Endodermal cell (in vitro differentiated cells): ENCODE measurements at regions not wholly inside any gene's neighbourhood (a gene's known extent, or its start where the extent isn't known, plus 50 kb on each side); places are given as distances from the start of the nearest gene placed in this dataset.

ENCODE experiments used
- DNase-seq: peaks from one replicate; pipeline ENCODE4 v3.0.0-alpha.2; 2017
- H3K27ac ChIP-seq: 2 replicates; pipeline ENCODE4 v1.5.1; 2013; ENCODE audit warnings: mild to moderate bottlenecking, low read depth, low read length, moderate library complexity
- H3K27me3 ChIP-seq: 2 replicates; pipeline ENCODE4 v1.6.1; 2013; ENCODE audit warnings: mild to moderate bottlenecking, low read length, moderate library complexity; ENCODE audit not compliant: insufficient read depth, control insufficient read depth, poor library complexity, severe bottlenecking
- H3K36me3 ChIP-seq: 2 replicates; pipeline ENCODE4 v1.7.0; 2013; ENCODE audit warnings: mild to moderate bottlenecking, low read length, moderate library complexity; ENCODE audit not compliant: control insufficient read depth, insufficient read depth
- H3K4me1 ChIP-seq: one replicate; pipeline ENCODE4 v1.7.0; 2013; ENCODE audit warnings: low read length; ENCODE audit not compliant: control insufficient read depth, insufficient read depth
- H3K4me3 ChIP-seq: 2 replicates; pipeline ENCODE4 v1.5.1; 2013; ENCODE audit warnings: mild to moderate bottlenecking, low read length, moderate library complexity
- H3K9ac ChIP-seq: 2 replicates; pipeline ENCODE4 v1.6.1; 2013; ENCODE audit warnings: mild to moderate bottlenecking, low read length, moderate library complexity; ENCODE audit not compliant: poor library complexity, severe bottlenecking; ENCODE audit errors: extremely low read depth
- H3K9me3 ChIP-seq: 2 replicates; pipeline ENCODE4 v1.6.1; 2013; ENCODE audit warnings: mild to moderate bottlenecking, low read length, moderate library complexity; ENCODE audit not compliant: control insufficient read depth
- H3K27ac Mint-ChIP-seq: 2 replicates; pipeline ENCODE4 v1.8.0; 2020; ENCODE audit warnings: mixed read lengths
- H3K27me3 Mint-ChIP-seq: 2 replicates; pipeline ENCODE4 v1.8.0; 2021; ENCODE audit warnings: mild to moderate bottlenecking, mixed read lengths; ENCODE audit not compliant: insufficient read depth
- H3K36me3 Mint-ChIP-seq: 2 replicates; pipeline ENCODE4 v1.8.0; 2020; ENCODE audit warnings: low read depth, mixed read lengths
- H3K4me1 Mint-ChIP-seq: 2 replicates; pipeline ENCODE4 v1.8.0; 2020; ENCODE audit warnings: mixed read lengths
- H3K4me3 Mint-ChIP-seq: 2 replicates; pipeline ENCODE4 v1.8.0; 2020; ENCODE audit warnings: mild to moderate bottlenecking, moderate library complexity, mixed read lengths
- H3K9me3 Mint-ChIP-seq: 2 replicates; pipeline ENCODE4 v1.8.0; 2020; ENCODE audit warnings: mild to moderate bottlenecking, mixed read lengths
- WGBS, 2 experiments: methylation state at CpG; one replicate each; pipeline versions ENCODE4 v1.1.5 to v1.1.7; 2013; ENCODE audit warnings: missing lambda C conversion rate in 2 of 2, mixed read lengths in 1 of 2; ENCODE audit not compliant: insufficient coverage in 1 of 2, insufficient read length in 1 of 2; 5-methylcytosine and 5-hydroxymethylcytosine counted together
- TF ChIP-seq, protein P1 (sequence below): fragments of 200-600 bp; sonication (generic); conservative IDR thresholded peaks from 2 replicates; pipeline ENCODE4 v1.5.0; 2021; ENCODE audit warnings: antibody characterized with exemption, mild to moderate bottlenecking

DNA sequence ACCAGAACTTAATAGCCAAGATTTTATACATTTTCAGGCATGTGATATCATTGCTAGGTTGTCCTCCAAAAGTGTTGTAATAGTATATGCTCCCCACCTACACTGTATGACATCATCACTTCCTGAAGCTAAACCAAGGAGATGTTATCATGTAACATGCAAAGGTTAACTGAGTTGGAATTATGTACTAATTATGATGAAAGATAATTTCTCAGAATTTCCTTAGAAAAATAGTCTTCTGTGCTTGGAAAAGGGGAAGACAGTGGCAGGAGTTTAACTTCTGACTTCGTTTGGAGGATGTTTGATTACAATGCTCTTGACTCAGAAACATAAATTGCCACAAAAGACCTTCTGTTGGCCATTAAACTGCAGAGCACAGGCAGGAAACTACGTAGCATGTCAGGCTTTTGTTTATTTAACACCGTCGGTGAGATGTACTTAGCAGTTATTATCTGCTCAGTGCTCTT is 83.6 kb upstream of the GUCY1A1 start:
- Histone ChIP-seq H3K4me3 (no peak overlapping the region), H3K9ac (no peak overlapping the region), H3K27me3 (no peaks in the 10 kb centered on the region), H3K27ac (no peak overlapping the region), H3K4me1 (peaks cover 2% of the 10 kb centered on the region), H3K36me3 (no peaks in the 10 kb centered on the region), H3K9me3 (no peaks in the 10 kb centered on the region)
- DNase-seq = no peak
- Mint-ChIP-seq H3K27ac (no peak overlapping the region), H3K27me3 (no peaks in the 10 kb centered on the region), H3K4me1 (peaks cover 5% of the 10 kb centered on the region), H3K36me3 (no peaks in the 10 kb centered on the region), H3K4me3 (no peak overlapping the region), H3K9me3 (no peaks in the 10 kb centered on the region)
- WGBS, 2 experiments = 38 to 77% methylated on average over 1 to 4 of the region's 4 CpGs
- TF ChIP-seq, protein P1, sequence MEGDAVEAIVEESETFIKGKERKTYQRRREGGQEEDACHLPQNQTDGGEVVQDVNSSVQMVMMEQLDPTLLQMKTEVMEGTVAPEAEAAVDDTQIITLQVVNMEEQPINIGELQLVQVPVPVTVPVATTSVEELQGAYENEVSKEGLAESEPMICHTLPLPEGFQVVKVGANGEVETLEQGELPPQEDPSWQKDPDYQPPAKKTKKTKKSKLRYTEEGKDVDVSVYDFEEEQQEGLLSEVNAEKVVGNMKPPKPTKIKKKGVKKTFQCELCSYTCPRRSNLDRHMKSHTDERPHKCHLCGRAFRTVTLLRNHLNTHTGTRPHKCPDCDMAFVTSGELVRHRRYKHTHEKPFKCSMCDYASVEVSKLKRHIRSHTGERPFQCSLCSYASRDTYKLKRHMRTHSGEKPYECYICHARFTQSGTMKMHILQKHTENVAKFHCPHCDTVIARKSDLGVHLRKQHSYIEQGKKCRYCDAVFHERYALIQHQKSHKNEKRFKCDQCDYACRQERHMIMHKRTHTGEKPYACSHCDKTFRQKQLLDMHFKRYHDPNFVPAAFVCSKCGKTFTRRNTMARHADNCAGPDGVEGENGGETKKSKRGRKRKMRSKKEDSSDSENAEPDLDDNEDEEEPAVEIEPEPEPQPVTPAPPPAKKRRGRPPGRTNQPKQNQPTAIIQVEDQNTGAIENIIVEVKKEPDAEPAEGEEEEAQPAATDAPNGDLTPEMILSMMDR = no peak

DNA sequence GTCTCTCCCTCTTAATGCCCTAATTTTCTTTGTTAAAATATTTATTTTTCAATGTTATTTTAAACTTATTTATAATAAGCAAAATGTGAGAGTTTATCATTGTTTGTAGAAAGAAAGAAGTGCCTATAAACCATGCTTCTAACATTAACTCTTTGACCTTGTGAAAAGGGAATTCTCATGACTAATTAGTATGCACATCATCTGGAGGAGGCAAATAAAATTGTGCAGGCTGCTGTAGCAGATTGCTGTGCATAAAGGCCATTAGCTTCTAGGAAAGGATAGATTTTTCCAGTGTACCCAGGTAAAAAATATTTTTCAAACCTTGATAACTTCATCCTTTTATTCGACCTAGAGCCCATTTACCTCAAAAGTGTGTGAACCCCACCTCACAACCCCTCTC is 84.6 kb upstream of the GUCY1A1 start:
- Histone ChIP-seq H3K27me3 (no peaks in the 10 kb centered on the region), H3K9me3 (no peaks in the 10 kb centered on the region), H3K9ac (no peak overlapping the region), H3K36me3 (no peaks in the 10 kb centered on the region), H3K4me3 (no peak overlapping the region), H3K4me1 (peaks cover 2% of the 10 kb centered on the region), H3K27ac (no peak overlapping the region)
- WGBS, 2 experiments = 88% methylated on average over 1 of the region's 1 CpG; no CpG with 5 or more reads in 1 of the 2 experiments
- Mint-ChIP-seq H3K9me3 (no peaks in the 10 kb centered on the region), H3K27me3 (no peaks in the 10 kb centered on the region), H3K4me1 (peaks cover 5% of the 10 kb centered on the region), H3K4me3 (no peak overlapping the region), H3K27ac (no peak overlapping the region), H3K36me3 (no peaks in the 10 kb centered on the region)
- DNase-seq = no peak
- TF ChIP-seq, protein P1 = no peak

DNA sequence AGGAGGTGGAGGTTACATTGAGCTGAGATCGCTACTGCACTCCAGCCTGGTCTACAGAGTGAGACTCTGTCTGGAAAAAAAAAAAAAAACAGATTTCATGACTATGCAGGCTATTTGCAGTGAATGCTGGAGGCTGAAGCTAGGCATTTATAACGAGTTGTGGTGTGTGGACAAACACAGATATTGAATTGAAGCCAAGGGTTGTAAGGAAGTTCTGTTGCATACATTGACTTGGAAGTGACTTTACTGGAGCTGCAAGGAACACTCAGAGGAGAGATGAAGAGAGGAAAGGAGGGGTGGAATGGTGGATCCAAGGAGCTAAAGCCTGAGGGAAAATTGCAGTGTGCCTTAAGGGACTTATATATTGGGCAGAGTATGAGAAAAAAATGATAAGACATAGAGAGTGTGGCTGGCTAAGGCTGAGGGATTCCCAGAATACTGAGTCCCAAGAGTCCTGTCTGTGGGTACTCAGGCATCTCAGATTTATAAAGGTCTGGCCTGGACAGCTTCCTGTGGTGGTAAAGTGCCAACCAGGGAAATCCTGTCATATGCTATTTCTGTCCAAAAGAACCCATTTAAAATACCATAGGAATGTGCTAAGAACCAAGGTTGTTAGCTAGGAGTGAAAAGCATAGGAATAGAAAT is 87.8 kb upstream of the GUCY1A1 start:
- TF ChIP-seq, protein P1 = no peak
- Histone ChIP-seq H3K36me3 (no peaks in the 10 kb centered on the region), H3K27ac (no peak overlapping the region), H3K4me3 (no peak overlapping the region), H3K27me3 (no peaks in the 10 kb centered on the region), H3K9me3 (peaks cover 5% of the 10 kb centered on the region), H3K9ac (no peak overlapping the region), H3K4me1 (peaks cover 2% of the 10 kb centered on the region)
- Mint-ChIP-seq H3K36me3 (no peaks in the 10 kb centered on the region), H3K4me3 (no peak overlapping the region), H3K9me3 (peaks cover 4% of the 10 kb centered on the region), H3K27ac (no peak overlapping the region), H3K4me1 (peaks cover 12% of the 10 kb centered on the region), H3K27me3 (no peaks in the 10 kb centered on the region)
- DNase-seq = no peak
- 89 to 93% methylated on average over 2 of the region's 2 CpGs for WGBS, 2 experiments
